Right hindlimb (tissue), 1 donor: ENCODE measurements at regions not wholly inside any gene's neighbourhood (a gene's known extent, or its start where the extent isn't known, plus 50 kb on each side); places are given as distances from the start of the nearest gene placed in this dataset.
"Not testable (repeated sequence)": the region's sequence is repeated elsewhere in the genome, so short reads cannot be mapped to it uniquely, and the experiment has no call there.

Experiments
- DNase-seq: peaks from one replicate; pipeline ENCODE4 v3.0.0-alpha.2; 2018

GRCh38 chr7:24396387-24396786 is 112.4 kb downstream of the NPY start:
- not testable (repeated sequence) for DNase-seq

GRCh38 chr7:24401628-24402593 is 117.9 kb downstream of the NPY start:
- DNase-seq, result no peak

GRCh38 chr7:24402655-24403054 is 118.7 kb downstream of the NPY start:
- DNase-seq, result no peak

GRCh38 chr7:24403557-24403956 is 119.6 kb downstream of the NPY start:
- no peak for DNase-seq

GRCh38 chr7:24404315-24404714 is 120.3 kb downstream of the NPY start:
- DNase-seq, result no peak

GRCh38 chr7:24405002-24405401 is 121.0 kb downstream of the NPY start:
- DNase-seq, result no peak

- DNase-seq, result no peak
Observed at GRCh38 chr7:24406053-24406788, 122.2 kb downstream of the NPY start.

- no peak for DNase-seq
Observed at GRCh38 chr7:24406789-24407299, 122.9 kb downstream of the NPY start.

- DNase-seq, result no peak
Observed at GRCh38 chr7:24407965-24408364, 124.0 kb downstream of the NPY start.

- DNase-seq, result no peak
Observed at GRCh38 chr7:24408798-24409430, 124.9 kb downstream of the NPY start.

- no peak for DNase-seq
Observed at GRCh38 chr7:24409431-24410024, 125.5 kb downstream of the NPY start.

- DNase-seq, result no peak
Observed at GRCh38 chr7:24411226-24411625, 127.2 kb downstream of the NPY start.

- DNase-seq, result no peak
Observed at GRCh38 chr7:24417526-24418120, 133.6 kb downstream of the NPY start.

- no peak for DNase-seq
Observed at GRCh38 chr7:24419077-24419476, 135.1 kb downstream of the NPY start.

- peak; percentile 64 for DNase-seq
Observed at GRCh38 chr7:24419511-24419910, 135.5 kb downstream of the NPY start.

GRCh38 chr7:24422441-24423010 is 138.5 kb downstream of the NPY start:
- DNase-seq, result no peak

GRCh38 chr7:24425664-24426063 is 141.7 kb downstream of the NPY start:
- no peak for DNase-seq

- DNase-seq, result no peak
Observed at GRCh38 chr7:24427048-24427447, 143.1 kb downstream of the NPY start.

GRCh38 chr7:24428676-24429075 is 144.6 kb upstream of the PALS2 start:
- DNase-seq, result no peak

- DNase-seq, result no peak
Observed at GRCh38 chr7:24432677-24433076, 140.6 kb upstream of the PALS2 start.

- DNase-seq, result no peak
Observed at GRCh38 chr7:24434972-24435371, 138.3 kb upstream of the PALS2 start.
